HepG2 (cell line): ENCODE measurements at regions not wholly inside any gene's neighbourhood (a gene's known extent, or its start where the extent isn't known, plus 50 kb on each side); places are given as distances from the start of the nearest gene placed in this dataset.
A peak's percentile ranks its signal among the peaks of the same experiment; 100 is the strongest.

Source experiments
- ATAC-seq: fragments of 200-7000 bp; cut with Tn5 transposase; 3 replicates; pipeline ENCODE4 v1.9.1; 2020; ENCODE audit warnings: mild to moderate bottlenecking, moderate library complexity
- BruUV-seq: library from RNA; stranded (reverse); fragments of 400-500 nt; replicated peaks from 2 replicates; lab custom pipeline; 2021; lab: Mats Ljungman, UMichigan
- CTCF ChIA-PET: fragments of 300-600 bp; formaldehyde crosslinking; extraction: SDS; loops from one replicate; lab custom pipeline; 2021; ENCODE audit warnings: low total read pairs, inconsistent platforms, low intra/inter-chr PET ratio; lab: Yijun Ruan, JAX
- POLR2A ChIA-PET: fragments of 350-600 bp; sonication (Branson Sonifier 250); formaldehyde crosslinking; loops from one replicate; lab custom pipeline; 2020; ENCODE audit warnings: antibody characterized with exemption, inconsistent platforms; lab: Yijun Ruan, JAX
- DNase-seq: peaks from one replicate; pipeline ENCODE4 v3.0.0-alpha.2; 2015; ENCODE audit warnings: low spot score
- FAIRE-seq: peaks from 3 replicates; lab custom pipeline; 2011; peaks lifted over from hg19 to GRCh38; lab: Jason Lieb, UNC
- H2AFZ ChIP-seq: one replicate; pipeline ENCODE4 v1.6.1; 2011; ENCODE audit warnings: low read length, inconsistent platforms
- H3K27ac ChIP-seq: fragments of 300-600 bp; 3 replicates; pipeline ENCODE4 v1.8.0; 2011; ENCODE audit warnings: mixed run types, mild to moderate bottlenecking, mixed read lengths, low read length, inconsistent platforms; ENCODE audit not compliant: insufficient read depth; ENCODE audit errors: extremely low read length
- H3K27me3 ChIP-seq, 2 experiments: fragments of 200-600 bp in 1 of 2; 2 replicates in 1 of 2; 3 replicates in 1 of 2; pipeline versions ENCODE4 v1.6.0 to v1.8.0; 2011; ENCODE audit warnings: low read length in 2 of 2, mild to moderate bottlenecking in 2 of 2, moderate library complexity in 2 of 2, inconsistent platforms in 1 of 2; ENCODE audit not compliant: insufficient read depth in 2 of 2, control insufficient read depth in 1 of 2
- H3K36me3 ChIP-seq, 2 experiments: fragments of 200-600 bp in 1 of 2; replicated peaks in 1 of 2; 2 replicates in 1 of 2; 3 replicates in 1 of 2; pipeline versions ENCODE4 v1.5.1 to v1.8.0; 2011; ENCODE audit warnings: low read length in 2 of 2, inconsistent platforms in 1 of 2; ENCODE audit not compliant: insufficient read depth in 2 of 2, control insufficient read depth in 1 of 2
- H3K4me1 ChIP-seq: 2 replicates; pipeline ENCODE4 v1.5.1; 2012; ENCODE audit warnings: low read length, inconsistent platforms; ENCODE audit not compliant: insufficient read depth
- H3K4me2 ChIP-seq: 2 replicates; pipeline ENCODE4 v1.6.0; 2011; ENCODE audit warnings: low read depth, low read length, inconsistent platforms
- H3K4me3 ChIP-seq, 3 experiments: fragments of 200-600 bp in 1 of 3; sonication (generic), shearing (Covaris generic) in 1 of 3; replicated peaks in 1 of 3; 2 replicates each; pipeline ENCODE4 v1.5.1; 2011 to 2016; ENCODE audit warnings: low read length in 3 of 3, inconsistent platforms in 2 of 3, low read depth in 2 of 3, mild to moderate bottlenecking in 2 of 3, control low read depth in 1 of 3, mixed read lengths in 1 of 3; ENCODE audit not compliant: insufficient read depth in 1 of 3
- H3K79me2 ChIP-seq: one replicate; pipeline ENCODE4 v1.6.1; 2011; ENCODE audit warnings: low read length, inconsistent platforms; ENCODE audit not compliant: insufficient read depth
- H3K9ac ChIP-seq: 2 replicates; pipeline ENCODE4 v1.6.0; 2011; ENCODE audit warnings: mild to moderate bottlenecking, low read depth, low read length, inconsistent platforms; ENCODE audit not compliant: insufficient read depth
- H3K9me3 ChIP-seq: 2 replicates; pipeline ENCODE4 v1.5.1; 2012; ENCODE audit warnings: mild to moderate bottlenecking, low read length
- H4K20me1 ChIP-seq: 2 replicates; pipeline ENCODE4 v1.6.0; 2011; ENCODE audit warnings: inconsistent platforms, mild to moderate bottlenecking, low read length, moderate library complexity; ENCODE audit not compliant: insufficient read depth
- ATM ChIP-seq: fragments of 450-650 bp; IDR thresholded peaks from 2 replicates; pipeline ENCODE4 v1.7.1; 2017; ENCODE audit warnings: mild to moderate bottlenecking, borderline replicate concordance
- IKZF1 ChIP-seq: fragments of 450-650 bp; IDR thresholded peaks from 2 replicates; pipeline ENCODE4 v1.7.1; 2016
- ZNF232 ChIP-seq: sonication (generic); formaldehyde crosslinking; IDR thresholded peaks from 2 replicates; pipeline ENCODE4 v1.4.0; 2020; ENCODE audit warnings: missing genetic modification reagents, borderline replicate concordance
- ZNF460 ChIP-seq: sonication (generic); formaldehyde crosslinking; IDR thresholded peaks from 2 replicates; pipeline ENCODE4 v1.5.1; 2020; ENCODE audit warnings: missing genetic modification reagents, mild to moderate bottlenecking, borderline replicate concordance
- ZNF556 ChIP-seq: sonication (generic); formaldehyde crosslinking; IDR thresholded peaks from 2 replicates; pipeline ENCODE4 v1.4.0; 2020; ENCODE audit warnings: mild to moderate bottlenecking, missing genetic modification reagents, borderline replicate concordance
- WGBS: methylation state at CpG from one replicate; pipeline ENCODE4 v1.1.6; 2017; ENCODE audit warnings: low lambda C conversion rate; 5-methylcytosine and 5-hydroxymethylcytosine counted together
- in situ Hi-C: cut with HindIII; loops from 2 replicates; pipeline ENCODE4 v1.10.0; 2017; ENCODE audit warnings: low pct_unique_long_range_greater_than_20kb; ENCODE audit not compliant: extremely low pct_ligation_motif_present
- intact Hi-C: fragments of 100-400 bp; cut with micrococcal nuclease; formaldehyde crosslinking; loops from one replicate; pipeline ENCODE4 v1.10.0; 2022; ENCODE audit not compliant: unreplicated experiment
- TF ChIP-seq, protein P1 (sequence below): fragments of 450-650 bp; IDR thresholded peaks from 2 replicates; pipeline ENCODE4 v1.6.1; 2016
- TF ChIP-seq, protein P2 (sequence below): sonication (generic); formaldehyde crosslinking; IDR thresholded peaks from 2 replicates; pipeline ENCODE4 v1.8.1; 2023; ENCODE audit warnings: mild to moderate bottlenecking, missing genetic modification reagents

DNA sequence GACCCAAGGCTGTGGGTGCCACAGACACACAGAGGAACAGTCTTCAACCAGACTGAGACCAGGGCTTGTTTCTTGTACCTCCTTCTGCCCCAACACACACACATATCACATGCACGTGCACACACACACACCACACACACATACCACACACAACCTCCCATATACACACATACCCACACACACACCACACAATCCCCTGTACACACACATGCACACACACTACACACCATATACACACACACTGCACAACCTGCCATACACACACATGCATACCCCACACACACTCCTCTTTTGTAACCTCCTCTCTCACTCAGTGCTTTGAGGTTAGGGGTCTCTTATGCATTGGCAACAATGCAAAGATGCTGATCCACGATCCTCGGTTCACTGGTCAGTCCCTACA lies 217.0 kb downstream of the AJAP1 start:
- TF ChIP-seq ZNF232 (no peak), ATM (peak; percentile 45; the same call in 1 of the 2 replicates), IKZF1 (0 out of 2 replicates have a peak, but pooled peaks have one; percentile 42)
- TF ChIP-seq, protein P1, sequence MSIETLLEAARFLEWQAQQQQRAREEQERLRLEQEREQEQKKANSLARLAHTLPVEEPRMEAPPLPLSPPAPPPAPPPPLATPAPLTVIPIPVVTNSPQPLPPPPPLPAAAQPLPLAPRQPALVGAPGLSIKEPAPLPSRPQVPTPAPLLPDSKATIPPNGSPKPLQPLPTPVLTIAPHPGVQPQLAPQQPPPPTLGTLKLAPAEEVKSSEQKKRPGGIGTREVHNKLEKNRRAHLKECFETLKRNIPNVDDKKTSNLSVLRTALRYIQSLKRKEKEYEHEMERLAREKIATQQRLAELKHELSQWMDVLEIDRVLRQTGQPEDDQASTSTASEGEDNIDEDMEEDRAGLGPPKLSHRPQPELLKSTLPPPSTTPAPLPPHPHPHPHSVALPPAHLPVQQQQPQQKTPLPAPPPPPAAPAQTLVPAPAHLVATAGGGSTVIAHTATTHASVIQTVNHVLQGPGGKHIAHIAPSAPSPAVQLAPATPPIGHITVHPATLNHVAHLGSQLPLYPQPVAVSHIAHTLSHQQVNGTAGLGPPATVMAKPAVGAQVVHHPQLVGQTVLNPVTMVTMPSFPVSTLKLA: peak; percentile 25; the same call in 1 of the 2 replicates
- TF ChIP-seq, all 625 proteins: peak for 3
- no peak overlapping the region for H2AFZ ChIP-seq
- FAIRE-seq: no peak
- no peaks in the 10 kb centered on the region for H3K36me3 ChIP-seq
- ATAC-seq: no peak
- H3K79me2 ChIP-seq: no peaks in the 10 kb centered on the region
- no peak for DNase-seq
- H3K9ac ChIP-seq: no peak overlapping the region
- no peaks in the 10 kb centered on the region for H3K27me3 ChIP-seq
- BruUV-seq: no TSS peak
- no peaks in the 10 kb centered on the region for H4K20me1 ChIP-seq
- ChIA-PET CTCF (no interaction called here), POLR2A (no interaction called here)
- intact Hi-C loops (no loop called here), in situ Hi-C loops (no loop called here)
- 0% methylated on average over 3 of the region's 3 CpGs for WGBS
- H3K9me3 ChIP-seq: peaks cover 5% of the 10 kb centered on the region
- no peaks in the 10 kb centered on the region for H3K4me1 ChIP-seq
- no peak overlapping the region for H3K27ac ChIP-seq
- no peak overlapping the region for H3K4me2 ChIP-seq
- no peak overlapping the region for H3K4me3 ChIP-seq

DNA sequence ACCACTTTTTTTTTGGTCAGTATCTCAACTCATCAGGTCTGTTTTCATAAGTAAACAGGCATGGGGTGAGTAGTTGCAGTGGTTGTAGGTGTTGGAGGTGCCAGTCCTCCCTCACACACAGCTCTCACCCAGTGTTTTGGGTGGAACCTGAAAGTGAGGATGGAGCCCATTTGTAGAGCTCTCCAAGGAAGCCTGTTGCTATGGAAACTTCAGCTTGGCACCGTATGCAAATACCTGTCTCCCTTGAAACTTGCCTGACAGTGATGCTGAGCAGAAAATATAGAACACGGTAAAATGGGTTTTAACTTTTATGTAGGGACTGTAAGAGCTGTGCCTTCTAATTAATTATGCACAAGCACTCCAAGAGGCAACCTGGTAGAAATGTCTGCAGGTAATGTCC lies 214.1 kb downstream of the AJAP1 start:
- H3K27ac ChIP-seq: no peak overlapping the region
- TF ChIP-seq ZNF460 (CRISPR knock-in tag): no peak
- TF ChIP-seq, protein P2, sequence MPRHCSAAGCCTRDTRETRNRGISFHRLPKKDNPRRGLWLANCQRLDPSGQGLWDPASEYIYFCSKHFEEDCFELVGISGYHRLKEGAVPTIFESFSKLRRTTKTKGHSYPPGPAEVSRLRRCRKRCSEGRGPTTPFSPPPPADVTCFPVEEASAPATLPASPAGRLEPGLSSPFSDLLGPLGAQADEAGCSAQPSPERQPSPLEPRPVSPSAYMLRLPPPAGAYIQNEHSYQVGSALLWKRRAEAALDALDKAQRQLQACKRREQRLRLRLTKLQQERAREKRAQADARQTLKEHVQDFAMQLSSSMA (CRISPR knock-in tag): no peak
- no peak for TF ChIP-seq ZNF556 (CRISPR knock-in tag)
- FAIRE-seq (no peak), ATAC-seq (no peak), DNase-seq (no peak)
- ChIA-PET POLR2A (no interaction called here), CTCF (no interaction called here)
- no peaks in the 10 kb centered on the region; the same call in none of the 2 replicates for H3K9me3 ChIP-seq
- H3K27me3 ChIP-seq: no peaks in the 10 kb centered on the region
- no peak overlapping the region for H2AFZ ChIP-seq
- no peaks in the 10 kb centered on the region for H4K20me1 ChIP-seq
- BruUV-seq: no TSS peak
- no peak overlapping the region for H3K9ac ChIP-seq
- H3K79me2 ChIP-seq: no peaks in the 10 kb centered on the region
- no peaks in the 10 kb centered on the region for H3K36me3 ChIP-seq
- no peaks in the 10 kb centered on the region for H3K4me1 ChIP-seq
- no peak overlapping the region for H3K4me3 ChIP-seq
- 0% methylated on average over 2 of the region's 2 CpGs for WGBS
- intact Hi-C loops: no loop called here
- H3K4me2 ChIP-seq: no peak overlapping the region
- in situ Hi-C loops: no loop called here
